H1 (cell line): ENCODE measurements at regions not wholly inside any gene's neighbourhood (a gene's known extent, or its start where the extent isn't known, plus 50 kb on each side); places are given as distances from the start of the nearest gene placed in this dataset.

Experiments
- CTCF ChIA-PET: fragments of 300-600 bp; sonication (Branson Sonifier 250); formaldehyde crosslinking; loops from one replicate; lab custom pipeline; 2021; ENCODE audit not compliant: partially characterized antibody; lab: Charles Lee
- POLR2A ChIA-PET: fragments of 300-600 bp; sonication (Branson Sonifier 250); formaldehyde crosslinking; loops from one replicate; lab custom pipeline; 2021; ENCODE audit warnings: inconsistent platforms; ENCODE audit not compliant: partially characterized antibody; lab: Charles Lee
- DNase-seq, 2 experiments: peaks; one replicate each; pipeline versions ENCODE4 v3.0.0 to v3.0.0-alpha.2; 2010 to 2022; ENCODE audit warnings: low spot score in 2 of 2, low read depth in 1 of 2, mixed read lengths in 1 of 2
- FAIRE-seq: peaks from 2 replicates; lab custom pipeline; 2011; peaks lifted over from hg19 to GRCh38; lab: Jason Lieb, UNC
- H2AFZ ChIP-seq: 2 replicates; pipeline ENCODE4 v1.8.1; 2012; ENCODE audit warnings: low read length, inconsistent platforms
- H2AK5ac ChIP-seq: 2 replicates; pipeline ENCODE4 v1.6.1; 2013; ENCODE audit warnings: low read depth, low read length
- H2BK120ac ChIP-seq: replicated peaks from 2 replicates; pipeline ENCODE3; 2013; ENCODE audit warnings: low read depth, low read length, inconsistent platforms
- H2BK12ac ChIP-seq: 2 replicates; pipeline ENCODE4 v1.6.1; 2013; ENCODE audit warnings: low read depth, low read length
- H2BK15ac ChIP-seq: 2 replicates; pipeline ENCODE4 v1.6.1; 2013; ENCODE audit warnings: low read length
- H2BK20ac ChIP-seq: 2 replicates; pipeline ENCODE4 v1.6.1; 2013; ENCODE audit warnings: low read length
- H2BK5ac ChIP-seq: 2 replicates; pipeline ENCODE4 v1.6.1; 2013; ENCODE audit warnings: low read depth, low read length
- H3K14ac ChIP-seq: 2 replicates; pipeline ENCODE4 v1.6.1; 2013; ENCODE audit warnings: inconsistent platforms; ENCODE audit not compliant: insufficient read length
- H3K18ac ChIP-seq: 2 replicates; pipeline ENCODE4 v1.6.1; 2013; ENCODE audit warnings: low read length; ENCODE audit errors: extremely low read depth
- H3K23ac ChIP-seq: 2 replicates; pipeline ENCODE4 v1.6.1; 2013; ENCODE audit warnings: inconsistent platforms; ENCODE audit not compliant: insufficient read length
- H3K23me2 ChIP-seq: 2 replicates; pipeline ENCODE4 v1.6.1; 2013; ENCODE audit warnings: low read depth, low read length
- H3K27ac ChIP-seq: 2 replicates; pipeline ENCODE4 v1.6.1; 2011; ENCODE audit warnings: low read depth, low read length, inconsistent platforms
- H3K27me3 ChIP-seq, 4 experiments: replicated peaks in 1 of 4; 1 replicate in 1 of 4; 2 replicates in 3 of 4; pipeline versions ENCODE4 v1.6.1 to v1.8.1; 2011 to 2013; ENCODE audit warnings: low read length in 3 of 4, mild to moderate bottlenecking in 3 of 4, inconsistent platforms in 2 of 4, mixed read lengths in 2 of 4, moderate library complexity in 1 of 4; ENCODE audit not compliant: control insufficient read depth in 3 of 4, insufficient read depth in 3 of 4; ENCODE audit errors: extremely low read depth in 1 of 4
- H3K36me3 ChIP-seq, 4 experiments: 2 replicates each; pipeline versions ENCODE4 v1.6.1 to v1.8.1; 2011 to 2013; ENCODE audit warnings: mild to moderate bottlenecking in 4 of 4, low read length in 3 of 4, moderate library complexity in 2 of 4, control low read depth in 1 of 4, inconsistent platforms in 1 of 4; ENCODE audit not compliant: insufficient read depth in 4 of 4, control insufficient read depth in 2 of 4
- H3K4ac ChIP-seq: replicated peaks from 2 replicates; pipeline ENCODE3; 2013; ENCODE audit warnings: low read length, low read depth, mixed read lengths, inconsistent platforms; ENCODE audit not compliant: insufficient read length
- H3K4me1 ChIP-seq, 4 experiments: replicated peaks in 1 of 4; 1 replicate in 1 of 4; 2 replicates in 3 of 4; pipeline versions ENCODE4 v1.6.1 to v1.8.1; 2011 to 2013; ENCODE audit warnings: low read length in 3 of 4, inconsistent platforms in 2 of 4, mixed read lengths in 1 of 4; ENCODE audit not compliant: insufficient read depth in 4 of 4, control insufficient read depth in 3 of 4
- H3K4me2 ChIP-seq, 2 experiments: 2 replicates each; pipeline versions ENCODE4 v1.6.1 to v1.8.1; 2011 to 2013; ENCODE audit warnings: low read depth in 2 of 2, low read length in 2 of 2, control low read depth in 1 of 2, inconsistent platforms in 1 of 2, mild to moderate bottlenecking in 1 of 2; ENCODE audit not compliant: insufficient read depth in 1 of 2
- H3K4me3 ChIP-seq, 4 experiments: fragments of 200-600, 300-600 bp in 1 of 4; sonication (generic), shearing (Covaris generic), sonication (Bioruptor Twin) in 1 of 4; 2 replicates each; pipeline versions ENCODE4 v1.5.1 to v1.8.1; 2011 to 2016; ENCODE audit warnings: low read length in 4 of 4, low read depth in 3 of 4, control low read depth in 2 of 4, inconsistent platforms in 2 of 4, mild to moderate bottlenecking in 2 of 4, mixed read lengths in 1 of 4, moderate library complexity in 1 of 4; ENCODE audit not compliant: insufficient read depth in 2 of 4; ENCODE audit errors: extremely low read depth in 1 of 4
- H3K56ac ChIP-seq: replicated peaks from 2 replicates; pipeline ENCODE3; 2013; ENCODE audit warnings: low read depth, mild to moderate bottlenecking, mixed read lengths, low read length, inconsistent platforms; ENCODE audit not compliant: insufficient read length
- H3K79me1 ChIP-seq: 2 replicates; pipeline ENCODE4 v1.6.1; 2013; ENCODE audit warnings: low read depth, low read length, control low read depth
- H3K79me2 ChIP-seq, 2 experiments: 2 replicates each; pipeline versions ENCODE4 v1.6.1 to v1.8.1; 2012 to 2013; ENCODE audit warnings: low read length in 2 of 2, mild to moderate bottlenecking in 2 of 2, inconsistent platforms in 1 of 2; ENCODE audit not compliant: insufficient read depth in 2 of 2, control insufficient read depth in 1 of 2
- H3K9ac ChIP-seq, 4 experiments: replicated peaks in 1 of 4; 1 replicate in 1 of 4; 2 replicates in 3 of 4; pipeline versions ENCODE4 v1.6.1 to v1.8.1; 2011 to 2013; ENCODE audit warnings: low read depth in 3 of 4, low read length in 3 of 4, control low read depth in 2 of 4, mild to moderate bottlenecking in 2 of 4, moderate library complexity in 2 of 4, inconsistent platforms in 1 of 4; ENCODE audit errors: extremely low read depth in 1 of 4
- H3K9me3 ChIP-seq, 2 experiments: 2 replicates each; pipeline versions ENCODE4 v1.6.1 to v1.8.1; 2012 to 2013; ENCODE audit warnings: mild to moderate bottlenecking in 2 of 2, moderate library complexity in 2 of 2, control low read depth in 1 of 2, inconsistent platforms in 1 of 2, low read depth in 1 of 2, low read length in 1 of 2, mixed read lengths in 1 of 2; ENCODE audit not compliant: insufficient read depth in 2 of 2
- H4K20me1 ChIP-seq, 2 experiments: replicated peaks in 1 of 2; 2 replicates each; pipeline versions ENCODE3 to v1.8.1; 2011 to 2013; ENCODE audit warnings: inconsistent platforms in 2 of 2, low read length in 2 of 2, mild to moderate bottlenecking in 1 of 2; ENCODE audit not compliant: insufficient read depth in 2 of 2, control insufficient read depth in 1 of 2
- H4K5ac ChIP-seq: 2 replicates; pipeline ENCODE4 v1.6.1; 2013; ENCODE audit warnings: low read length, low read depth, mixed read lengths, inconsistent platforms; ENCODE audit not compliant: insufficient read length
- H4K8ac ChIP-seq: 2 replicates; pipeline ENCODE4 v1.8.0; 2013; ENCODE audit warnings: mild to moderate bottlenecking, moderate library complexity, low read length, inconsistent platforms; ENCODE audit not compliant: insufficient read depth; ENCODE audit errors: extremely low read depth
- H4K91ac ChIP-seq: replicated peaks from 2 replicates; pipeline ENCODE3; 2013; ENCODE audit warnings: low read length, mixed read lengths, inconsistent platforms; ENCODE audit not compliant: insufficient read length
- ASH2L ChIP-seq: fragments of 200-600, 300-600 bp; sonication (generic); IDR thresholded peaks from one replicate; pipeline ENCODE4 v1.7.1; 2017; ENCODE audit warnings: low read length
- EZH2 ChIP-seq: fragments of 200-600 bp; sonication (generic); IDR thresholded peaks from 2 replicates; pipeline ENCODE4 v1.7.1; 2012; ENCODE audit warnings: low read depth, mild to moderate bottlenecking, moderate library complexity, low read length, inconsistent platforms; ENCODE audit not compliant: severe bottlenecking
- FOSL1 ChIP-seq: IDR thresholded peaks from 2 replicates; pipeline ENCODE4 v1.6.1; 2011; ENCODE audit warnings: mild to moderate bottlenecking, low read depth, low read length, moderate library complexity; ENCODE audit not compliant: insufficient read depth
- HDAC6 ChIP-seq: IDR thresholded peaks from one replicate; pipeline ENCODE4 v1.7.1; 2012; ENCODE audit warnings: low read depth, mild to moderate bottlenecking, inconsistent platforms, low read length, moderate library complexity
- KDM1A ChIP-seq: fragments of 200-600, 300-600 bp; sonication (generic); IDR thresholded peaks from 2 replicates; pipeline ENCODE4 v1.7.1; 2016; ENCODE audit warnings: mild to moderate bottlenecking, low read length, borderline replicate concordance
- KDM5A ChIP-seq: fragments of 200-600 bp; IDR thresholded peaks from 2 replicates; pipeline ENCODE4 v1.7.1; 2012; ENCODE audit warnings: mild to moderate bottlenecking, low read length, inconsistent platforms, mixed read lengths
- MAX ChIP-seq: IDR thresholded peaks from 2 replicates; pipeline ENCODE4 v1.6.1; 2012; ENCODE audit warnings: inconsistent platforms
- NANOG ChIP-seq: IDR thresholded peaks from 2 replicates; pipeline ENCODE4 v1.6.1; 2011; ENCODE audit warnings: low read length, low read depth, mild to moderate bottlenecking, inconsistent platforms; ENCODE audit not compliant: insufficient read depth, poor library complexity, severe bottlenecking
- POLR2A ChIP-seq, 2 experiments: IDR thresholded peaks; 1 replicate in 1 of 2; 2 replicates in 1 of 2; pipeline ENCODE4 v1.6.1; 2011; ENCODE audit warnings: low read depth in 2 of 2, low read length in 2 of 2, mild to moderate bottlenecking in 2 of 2; ENCODE audit errors: control extremely low read depth in 1 of 2
- POLR2AphosphoS5 ChIP-seq: IDR thresholded peaks from 2 replicates; pipeline ENCODE4 v1.6.1; 2011; ENCODE audit warnings: low read depth, low read length
- POU5F1 ChIP-seq: IDR thresholded peaks from 2 replicates; pipeline ENCODE4 v1.6.1; 2011; ENCODE audit warnings: low read depth, mild to moderate bottlenecking, low read length, moderate library complexity
- SAP30 ChIP-seq: fragments of 300-600 bp; sonication (generic); IDR thresholded peaks from 2 replicates; pipeline ENCODE4 v1.7.1; 2012; ENCODE audit warnings: low read length, moderate library complexity, mild to moderate bottlenecking, inconsistent platforms; ENCODE audit not compliant: insufficient read depth, insufficient replicate concordance
- SIX5 ChIP-seq: IDR thresholded peaks from 2 replicates; pipeline ENCODE4 v1.6.1; 2011; ENCODE audit warnings: mild to moderate bottlenecking, low read depth, low read length
- TCF12 ChIP-seq: IDR thresholded peaks from 2 replicates; pipeline ENCODE4 v1.6.1; 2011; ENCODE audit warnings: low read depth, mild to moderate bottlenecking, low read length
- WGBS, 2 experiments: shearing (Covaris generic) in 1 of 2; methylation state at CpG; one replicate each; pipeline versions ENCODE4 v1.1.6 to v1.1.7; 2013 to 2015; ENCODE audit warnings: low lambda C conversion rate in 2 of 2, mixed read lengths in 2 of 2, inconsistent platforms in 1 of 2, low coverage in 1 of 2, missing lambda C conversion rate in 1 of 2; ENCODE audit not compliant: insufficient replicate concordance in 2 of 2, insufficient coverage in 1 of 2, insufficient read length in 1 of 2; ENCODE audit errors: extremely low coverage in 1 of 2, missing lambda C conversion rate in 1 of 2; 5-methylcytosine and 5-hydroxymethylcytosine counted together

DNA sequence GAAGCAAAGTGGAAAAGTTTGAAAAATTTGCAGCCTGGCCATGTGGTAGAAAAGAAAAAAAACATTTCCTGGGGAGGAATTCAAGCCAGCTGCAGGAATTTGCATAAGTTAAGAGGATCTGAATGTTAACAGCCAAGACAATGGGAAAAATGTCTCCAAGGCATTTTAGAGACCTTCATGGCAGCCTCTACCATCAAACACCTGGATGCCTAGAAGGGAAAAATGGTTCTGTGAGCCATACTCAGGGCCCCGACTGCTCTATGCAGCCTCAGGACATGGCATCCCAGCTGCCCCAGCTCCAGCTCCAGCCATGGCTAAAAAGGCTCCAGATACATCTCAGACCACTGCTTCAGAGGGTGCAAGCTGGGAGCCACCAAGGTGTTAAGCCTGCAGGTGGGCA is 149.1 kb upstream of the SOX6 start:
- Histone ChIP-seq H2BK12ac (no peak overlapping the region), H3K18ac (no peak overlapping the region), H3K36me3 (no peaks in the 10 kb centered on the region), H2AFZ (no peak overlapping the region), H3K23ac (no peak overlapping the region), H3K14ac (no peak overlapping the region), H4K5ac (no peak overlapping the region), H3K23me2 (no peaks in the 10 kb centered on the region), H2AK5ac (no peak overlapping the region), H4K8ac (no peak overlapping the region), H3K27me3 (peaks cover 0 to 5% (median 1%) of the 10 kb centered on the region in 4 experiments; a peak in 1 of 7 replicates), H3K79me2 (no peaks in the 10 kb centered on the region), H2BK20ac (no peak overlapping the region), H3K9ac (no peak overlapping the region), H3K4me2 (no peak overlapping the region), H3K27ac (no peak overlapping the region), H3K79me1 (no peaks in the 10 kb centered on the region), H3K4me1 (0 out of 7 replicates have a peak, but pooled peaks cover 0 to 2% (median 0%) of the 10 kb centered on the region in 4 experiments), H3K56ac (no peak overlapping the region), H3K9me3 (peaks cover 0 to 6% of the 10 kb centered on the region in 2 experiments; a peak in 1 of 4 replicates), H2BK120ac (no peak overlapping the region), H4K91ac (no peak overlapping the region), H3K4me3 (no peak overlapping the region), H4K20me1 (no peaks in the 10 kb centered on the region), H2BK5ac (no peak overlapping the region), H2BK15ac (no peak overlapping the region), H3K4ac (no peak overlapping the region)
- TF ChIP-seq TCF12 (peak; percentile 100), POLR2A (IDR thresholded peaks at IDR 0.05; ENCODE audit: control extremely low read depth in 1 of 2, low read depth in 2 of 2, low read length in 2 of 2) (no peak), ASH2L (no peak), NANOG (no peak), FOSL1 (no peak), MAX (no peak), SAP30 (no peak), SIX5 (no peak), POU5F1 (no peak), HDAC6 (no peak), KDM1A (no peak), POLR2AphosphoS5 (peak; percentile 39; the same call in 1 of the 2 replicates), EZH2 (no peak), KDM5A (no peak)
- ChIA-PET POLR2A (no interaction called here), CTCF (interaction anchor here (1.0 kb wide), 1 partner anchor 103 kb away, joined by 3 read pairs; no protein-coding TSS in a partner anchor)
- 92% methylated on average over 1 of the region's 1 CpG; no CpG with 5 or more reads in 1 of the 2 experiments for WGBS, 2 experiments
- no peak for FAIRE-seq
- no peak for DNase-seq
